OCI-LY1 (cell line): ENCODE measurements at regions not wholly inside any gene's neighbourhood (a gene's known extent, or its start where the extent isn't known, plus 50 kb on each side); places are given as distances from the start of the nearest gene placed in this dataset.

Experiments used
- H2AFZ ChIP-seq: fragments of 200-600 bp; sonication (generic), shearing (Covaris generic); 2 replicates; pipeline ENCODE4 v1.6.0; 2014; ENCODE audit warnings: antibody characterized with exemption, mild to moderate bottlenecking, low read length
- H3F3A ChIP-seq: fragments of 200-600 bp; sonication (generic), shearing (Covaris generic); 2 replicates; pipeline ENCODE4 v1.6.0; 2014; ENCODE audit warnings: mild to moderate bottlenecking, antibody characterized with exemption, low read length, moderate library complexity; ENCODE audit not compliant: insufficient read depth
- H3K27ac ChIP-seq: fragments of 200-600 bp; sonication (generic); 2 replicates; pipeline ENCODE4 v1.5.1; 2014; ENCODE audit warnings: low read length, mixed run types, mild to moderate bottlenecking, low read depth; ENCODE audit not compliant: poor library complexity, severe bottlenecking
- H3K27me3 ChIP-seq: fragments of 200-600 bp; sonication (generic); 2 replicates; pipeline ENCODE4 v1.6.0; 2014; ENCODE audit warnings: antibody characterized with exemption, mild to moderate bottlenecking, low read length, moderate library complexity; ENCODE audit not compliant: insufficient read depth
- H3K36me3 ChIP-seq: fragments of 200-600 bp; sonication (generic); 2 replicates; pipeline ENCODE4 v1.6.1; 2014; ENCODE audit warnings: mild to moderate bottlenecking, antibody characterized with exemption, low read length, moderate library complexity, mixed read lengths; ENCODE audit not compliant: insufficient read depth
- H3K4me1 ChIP-seq: fragments of 200-600 bp; sonication (generic); 2 replicates; pipeline ENCODE4 v1.5.1; 2014; ENCODE audit warnings: mild to moderate bottlenecking, low read length, moderate library complexity; ENCODE audit not compliant: insufficient read depth, severe bottlenecking
- H3K4me2 ChIP-seq: fragments of 200-600 bp; sonication (generic), shearing (Covaris generic); 2 replicates; pipeline ENCODE4 v1.6.1; 2014; ENCODE audit warnings: low read length
- H3K4me3 ChIP-seq: fragments of 200-600 bp; sonication (generic); 2 replicates; pipeline ENCODE4 v1.5.1; 2014; ENCODE audit warnings: low read length, low read depth, mild to moderate bottlenecking, mixed read lengths; ENCODE audit not compliant: poor library complexity, severe bottlenecking
- H3K79me2 ChIP-seq: fragments of 200-600 bp; shearing (Covaris generic); 2 replicates; pipeline ENCODE4 v1.6.1; 2016; ENCODE audit warnings: mixed run types, low read length, mixed read lengths; ENCODE audit not compliant: insufficient read depth
- H3K9ac ChIP-seq: fragments of 200-600 bp; sonication (generic), shearing (Covaris generic); 2 replicates; pipeline ENCODE4 v1.6.1; 2014; ENCODE audit warnings: mild to moderate bottlenecking, low read length, mixed read lengths
- H3K9me2 ChIP-seq: fragments of 200-600 bp; sonication (generic), shearing (Covaris generic); 2 replicates; pipeline ENCODE4 v1.6.1; 2014; ENCODE audit warnings: low read depth, mild to moderate bottlenecking, low read length, mixed read lengths
- H3K9me3 ChIP-seq: fragments of 200-600 bp; shearing (Covaris generic); 2 replicates; pipeline ENCODE4 v1.6.1; 2014; ENCODE audit warnings: low read length, mixed read lengths
- H4K20me1 ChIP-seq: fragments of 200-600 bp; sonication (generic), shearing (Covaris generic); 2 replicates; pipeline ENCODE4 v1.6.0; 2016; ENCODE audit warnings: mild to moderate bottlenecking, low read length; ENCODE audit not compliant: insufficient read depth
- EZH2 ChIP-seq: fragments of 200-600 bp; sonication (generic), shearing (Covaris generic); IDR thresholded peaks from 2 replicates; pipeline ENCODE4 v1.8.0; 2017; ENCODE audit warnings: borderline replicate concordance, mixed run types, mild to moderate bottlenecking, antibody characterized with exemption, low read length, moderate library complexity, mixed read lengths
- TF ChIP-seq, protein P1 (sequence below): fragments of 200-600 bp; sonication (generic), shearing (Covaris generic); IDR thresholded peaks from 2 replicates; pipeline ENCODE4 v1.5.1; 2017; ENCODE audit warnings: mild to moderate bottlenecking, antibody characterized with exemption, low read length, moderate library complexity, mixed read lengths

DNA sequence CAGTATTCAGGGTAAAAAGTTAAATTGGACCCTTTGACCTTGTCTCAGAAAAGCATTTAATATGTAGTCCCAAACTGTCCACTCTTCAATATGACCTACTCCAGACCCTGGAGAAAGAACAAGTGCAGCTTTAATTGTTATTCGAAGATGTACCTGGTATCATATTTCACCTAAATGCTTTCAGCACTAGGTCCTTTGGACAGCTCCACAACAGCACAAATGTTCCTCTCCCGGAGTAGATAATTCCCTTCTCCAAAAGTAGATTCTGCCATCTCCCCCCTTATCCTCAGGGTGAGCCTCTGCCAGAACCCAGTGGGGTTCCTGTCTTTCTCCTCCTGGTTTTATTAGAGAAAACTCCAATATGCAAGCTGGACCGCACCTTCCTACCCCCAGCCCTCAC lies 104.5 kb upstream of the AJAP1 start:
- Histone ChIP-seq H3K9ac (no peak overlapping the region), H3F3A (no peaks in the 10 kb centered on the region), H2AFZ (no peak overlapping the region), H3K27ac (no peak overlapping the region), H3K9me3 (no peaks in the 10 kb centered on the region), H3K4me3 (no peak overlapping the region), H3K79me2 (no peaks in the 10 kb centered on the region), H3K9me2 (no peaks in the 10 kb centered on the region), H3K27me3 (no peaks in the 10 kb centered on the region; the same call in 1 of the 2 replicates), H3K4me1 (no peaks in the 10 kb centered on the region), H4K20me1 (no peaks in the 10 kb centered on the region), H3K36me3 (no peaks in the 10 kb centered on the region), H3K4me2 (no peak overlapping the region)
- no peak for TF ChIP-seq EZH2

DNA sequence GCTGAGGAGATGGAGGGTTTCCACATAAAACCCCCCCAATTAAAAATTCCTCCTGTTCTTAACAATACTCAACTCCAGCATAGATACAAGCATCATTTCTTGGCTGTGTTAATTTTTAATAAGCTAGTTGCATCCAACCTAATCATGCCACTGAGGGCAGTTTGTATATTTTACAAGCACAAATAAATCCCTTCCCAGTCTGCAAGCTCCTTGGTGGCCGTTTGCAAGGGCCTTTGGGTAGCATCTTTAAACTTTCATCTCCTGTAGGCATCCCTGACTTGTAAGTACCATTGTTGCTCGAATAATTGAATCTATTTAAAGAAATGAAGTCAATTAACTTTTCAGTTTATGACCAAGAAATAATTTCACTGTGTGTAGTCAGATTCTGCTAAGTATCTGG lies 103.5 kb upstream of the AJAP1 start:
- no peaks in the 10 kb centered on the region for H3K36me3 ChIP-seq

DNA sequence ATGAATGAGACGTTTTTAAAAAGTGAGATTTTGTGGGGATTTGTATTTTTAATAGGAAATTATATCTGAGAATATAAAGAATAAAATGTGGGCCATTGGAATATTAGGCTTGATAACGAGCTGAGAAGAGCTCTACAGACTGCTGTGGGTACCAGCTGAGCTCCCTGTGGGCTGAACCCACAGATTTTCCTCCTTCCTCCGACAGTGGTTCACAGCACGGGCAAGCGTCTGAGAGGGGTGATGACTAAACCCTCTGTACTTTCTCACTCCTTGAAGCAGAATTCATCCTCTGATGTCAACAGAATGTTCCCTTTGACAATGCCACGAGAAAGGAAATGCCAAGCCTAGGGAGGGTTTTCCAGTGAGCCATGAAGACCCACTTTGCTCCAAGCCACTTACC lies 102.7 kb upstream of the AJAP1 start:
- no peak for TF ChIP-seq EZH2
- TF ChIP-seq, protein P1, sequence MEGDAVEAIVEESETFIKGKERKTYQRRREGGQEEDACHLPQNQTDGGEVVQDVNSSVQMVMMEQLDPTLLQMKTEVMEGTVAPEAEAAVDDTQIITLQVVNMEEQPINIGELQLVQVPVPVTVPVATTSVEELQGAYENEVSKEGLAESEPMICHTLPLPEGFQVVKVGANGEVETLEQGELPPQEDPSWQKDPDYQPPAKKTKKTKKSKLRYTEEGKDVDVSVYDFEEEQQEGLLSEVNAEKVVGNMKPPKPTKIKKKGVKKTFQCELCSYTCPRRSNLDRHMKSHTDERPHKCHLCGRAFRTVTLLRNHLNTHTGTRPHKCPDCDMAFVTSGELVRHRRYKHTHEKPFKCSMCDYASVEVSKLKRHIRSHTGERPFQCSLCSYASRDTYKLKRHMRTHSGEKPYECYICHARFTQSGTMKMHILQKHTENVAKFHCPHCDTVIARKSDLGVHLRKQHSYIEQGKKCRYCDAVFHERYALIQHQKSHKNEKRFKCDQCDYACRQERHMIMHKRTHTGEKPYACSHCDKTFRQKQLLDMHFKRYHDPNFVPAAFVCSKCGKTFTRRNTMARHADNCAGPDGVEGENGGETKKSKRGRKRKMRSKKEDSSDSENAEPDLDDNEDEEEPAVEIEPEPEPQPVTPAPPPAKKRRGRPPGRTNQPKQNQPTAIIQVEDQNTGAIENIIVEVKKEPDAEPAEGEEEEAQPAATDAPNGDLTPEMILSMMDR, result no peak
- Histone ChIP-seq H3K27ac (no peak overlapping the region), H2AFZ (no peak overlapping the region), H4K20me1 (no peaks in the 10 kb centered on the region), H3K9ac (no peak overlapping the region), H3K36me3 (no peaks in the 10 kb centered on the region), H3F3A (no peaks in the 10 kb centered on the region), H3K9me3 (no peaks in the 10 kb centered on the region), H3K4me3 (no peak overlapping the region), H3K79me2 (no peaks in the 10 kb centered on the region), H3K9me2 (no peaks in the 10 kb centered on the region), H3K4me2 (no peak overlapping the region), H3K4me1 (no peaks in the 10 kb centered on the region), H3K27me3 (no peaks in the 10 kb centered on the region; the same call in 1 of the 2 replicates)

More for the DNA sequence above, 103.5 kb upstream of the AJAP1 start:
- H4K20me1 ChIP-seq, result no peaks in the 10 kb centered on the region
- H3K27ac ChIP-seq, result no peak overlapping the region
- H3K4me2 ChIP-seq, result no peak overlapping the region
- no peak overlapping the region for H3K4me3 ChIP-seq
- no peak overlapping the region for H3K9ac ChIP-seq
- H3K9me2 ChIP-seq, result no peaks in the 10 kb centered on the region
- no peak overlapping the region for H2AFZ ChIP-seq
- H3F3A ChIP-seq, result no peaks in the 10 kb centered on the region
- H3K4me1 ChIP-seq, result no peaks in the 10 kb centered on the region
- no peaks in the 10 kb centered on the region for H3K9me3 ChIP-seq
- no peaks in the 10 kb centered on the region; the same call in 1 of the 2 replicates for H3K27me3 ChIP-seq
- no peaks in the 10 kb centered on the region for H3K79me2 ChIP-seq
- TF ChIP-seq EZH2, result no peak
- TF ChIP-seq, protein P1, result no peak

DNA sequence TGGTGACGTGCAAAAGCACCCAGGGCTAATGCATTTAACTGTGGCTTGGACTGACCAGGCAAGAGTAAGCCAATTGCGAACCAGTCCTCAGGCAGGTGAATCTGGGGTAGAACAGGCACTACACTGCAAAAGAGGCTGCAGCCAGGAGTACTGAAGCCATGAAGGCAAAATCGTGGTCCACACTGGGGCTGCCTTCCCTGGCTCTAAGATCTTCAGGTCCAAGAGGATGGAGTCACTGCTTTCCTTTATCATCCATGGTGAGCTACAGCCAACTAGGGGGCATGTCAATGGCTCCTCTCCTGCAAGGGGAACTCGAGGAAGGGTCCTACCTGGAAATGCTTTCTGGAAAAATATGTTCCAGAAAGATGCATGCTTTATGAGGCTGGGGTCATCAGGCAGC lies 100.6 kb upstream of the AJAP1 start:
- no peaks in the 10 kb centered on the region for H3K9me3 ChIP-seq
- H3F3A ChIP-seq, result no peaks in the 10 kb centered on the region
- H3K9me2 ChIP-seq, result no peaks in the 10 kb centered on the region
- TF ChIP-seq, protein P1, result no peak
- TF ChIP-seq EZH2, result no peak
- no peaks in the 10 kb centered on the region for H3K79me2 ChIP-seq
- H3K4me3 ChIP-seq, result no peak overlapping the region
- no peak overlapping the region for H3K4me2 ChIP-seq
- H3K36me3 ChIP-seq, result no peaks in the 10 kb centered on the region
- no peaks in the 10 kb centered on the region; the same call in 1 of the 2 replicates for H3K27me3 ChIP-seq
- H3K9ac ChIP-seq, result no peak overlapping the region
- no peak overlapping the region for H2AFZ ChIP-seq
- H3K4me1 ChIP-seq, result no peaks in the 10 kb centered on the region
- H4K20me1 ChIP-seq, result no peaks in the 10 kb centered on the region
- no peak overlapping the region for H3K27ac ChIP-seq
